NCI-H526 (cell line): ENCODE measurements at regions not wholly inside any gene's neighbourhood (a gene's known extent, or its start where the extent isn't known, plus 50 kb on each side); places are given as distances from the start of the nearest gene placed in this dataset.
"Not testable (repeated sequence)": the region's sequence is repeated elsewhere in the genome, so short reads cannot be mapped to it uniquely, and the experiment has no call there.

Source experiments
- DNase-seq, 2 experiments: peaks; one replicate each; lab custom pipeline; 2025; lab: John Stamatoyannopoulos, UW

DNA sequence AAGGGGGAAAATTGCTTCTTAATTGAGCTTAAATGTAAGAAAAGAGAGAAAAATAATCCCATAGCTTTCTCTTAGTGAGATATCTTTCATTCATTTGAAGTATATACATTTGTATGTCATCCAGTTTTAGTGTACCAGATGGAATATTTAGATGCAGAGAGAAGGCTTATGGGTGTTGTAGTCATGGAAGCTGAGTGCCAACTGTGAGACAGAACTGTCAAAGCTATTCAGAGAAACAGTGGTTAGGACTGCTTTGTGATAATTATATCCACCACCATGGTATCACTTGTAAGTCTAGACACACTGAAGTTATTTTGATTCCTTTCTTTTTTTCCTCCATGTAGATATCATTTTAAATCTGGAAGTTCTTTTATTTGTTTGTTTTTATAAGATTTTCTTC is 524.3 kb upstream of the EPHA7 start:
- no peak for DNase-seq

DNA sequence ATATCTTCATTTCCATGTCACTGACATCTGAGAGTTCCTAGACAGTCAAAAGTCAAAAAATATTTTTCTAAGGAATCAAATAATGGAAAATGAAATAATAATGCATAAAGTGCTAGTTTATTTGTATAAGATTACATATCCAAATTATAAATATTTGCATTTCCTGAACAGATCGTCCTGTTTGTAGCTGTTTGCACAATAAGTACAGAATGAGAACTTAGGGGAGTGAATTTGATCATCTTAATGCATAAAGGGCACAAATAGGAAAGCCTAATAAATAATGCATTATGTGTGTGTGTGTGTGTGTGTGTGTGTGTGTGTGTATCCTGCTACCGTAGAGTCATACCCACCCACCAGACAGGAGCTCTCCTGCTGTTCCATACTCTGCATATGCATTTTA is 521.0 kb upstream of the EPHA7 start:
- DNase-seq, result peak; percentile 29 to 36

DNA sequence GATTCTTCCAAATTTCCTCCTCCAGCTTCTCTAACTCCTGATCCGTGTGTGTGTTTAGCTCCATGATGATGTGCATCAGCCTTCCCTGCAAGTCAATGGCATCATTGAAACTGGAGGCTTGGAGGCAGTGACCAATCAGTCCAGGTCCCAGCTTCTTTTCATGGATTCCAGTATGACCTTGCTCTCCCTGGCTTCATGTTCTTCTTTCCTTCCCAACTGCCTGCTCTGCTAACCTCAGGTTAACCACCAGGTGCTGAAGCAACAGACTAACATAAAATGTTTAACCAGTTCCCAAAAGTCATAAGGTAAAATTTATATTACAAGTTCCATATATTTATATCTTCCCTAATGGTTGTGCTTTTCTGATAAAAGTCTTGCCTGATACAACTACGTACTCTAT is 512.8 kb upstream of the EPHA7 start:
- no peak for DNase-seq

DNA sequence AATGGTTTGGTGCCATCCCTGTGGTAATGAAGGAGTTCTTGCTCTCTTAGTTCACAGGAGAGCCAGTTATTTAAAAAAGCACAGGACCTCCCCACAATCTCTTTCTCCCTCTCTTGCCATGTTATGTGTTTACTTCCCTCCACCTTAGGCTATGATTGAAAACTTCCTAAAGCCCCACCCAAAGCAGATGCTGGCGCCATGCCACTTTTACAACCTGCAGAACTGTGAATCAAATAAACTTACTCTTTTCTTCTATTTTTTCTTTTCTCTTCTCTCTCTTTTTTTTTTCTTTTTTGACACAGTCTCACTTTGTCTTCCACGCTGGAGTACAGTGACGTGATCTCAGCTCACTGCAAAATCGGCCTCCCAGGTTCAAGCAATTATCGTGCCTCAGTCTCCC is 508.4 kb upstream of the EPHA7 start:
- no peak for DNase-seq

DNA sequence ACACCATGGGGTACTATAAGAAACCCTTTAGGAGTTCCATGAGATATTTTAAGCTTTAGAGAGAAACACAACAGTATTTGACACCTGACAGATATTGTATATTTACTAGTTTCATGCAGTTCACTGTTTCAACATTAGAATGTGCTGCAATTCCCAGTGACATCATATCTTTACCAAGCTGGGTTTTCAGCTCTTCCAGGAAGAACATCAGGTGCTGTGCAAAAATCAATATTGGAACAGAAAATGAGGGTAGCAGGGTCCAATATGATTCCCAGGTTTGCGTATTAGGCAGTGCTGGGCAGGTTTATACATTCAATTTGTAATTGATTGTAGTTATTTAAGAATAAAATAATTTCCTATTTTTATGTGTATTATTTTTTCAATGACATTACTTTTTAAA is 500.0 kb upstream of the EPHA7 start:
- no peak for DNase-seq

DNA sequence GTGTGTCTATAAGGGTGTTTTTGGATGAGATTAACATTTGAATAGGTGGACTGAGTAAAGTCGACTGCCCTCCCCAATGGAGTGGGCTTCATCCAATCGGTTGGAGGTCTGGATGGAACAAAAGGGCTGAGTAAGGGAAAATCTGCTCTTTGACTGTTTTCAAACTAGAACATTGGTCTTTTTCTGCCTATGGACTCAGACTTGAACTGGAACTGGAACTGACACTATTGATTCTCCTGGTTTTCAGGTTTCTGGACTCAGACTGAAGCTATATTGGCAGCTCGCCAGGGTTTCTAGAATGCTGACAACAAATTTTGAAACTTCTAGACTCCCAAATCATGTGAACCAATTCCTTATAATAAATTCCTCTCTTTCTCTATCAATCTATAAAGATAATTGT is 498.9 kb upstream of the EPHA7 start:
- no peak for DNase-seq

DNA sequence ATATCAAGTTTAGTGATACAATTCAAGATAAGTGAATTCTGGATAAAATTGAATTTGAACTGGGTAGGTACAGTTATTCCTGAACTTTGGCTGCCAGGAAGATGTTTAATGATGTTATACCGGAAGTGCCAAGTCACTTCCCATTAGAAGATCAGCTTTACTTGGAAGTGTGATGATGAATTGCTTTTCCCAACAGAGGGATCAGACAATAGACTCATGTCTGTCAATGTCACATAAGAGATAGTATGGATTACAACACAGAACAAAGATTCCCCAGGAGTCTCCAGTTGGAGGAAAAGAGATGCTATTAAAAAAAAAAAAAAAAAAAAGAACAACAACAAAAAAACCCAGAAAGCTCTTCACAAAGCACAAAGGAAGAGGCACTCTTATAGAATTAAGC is 497.9 kb upstream of the EPHA7 start:
- DNase-seq, result no peak

DNA sequence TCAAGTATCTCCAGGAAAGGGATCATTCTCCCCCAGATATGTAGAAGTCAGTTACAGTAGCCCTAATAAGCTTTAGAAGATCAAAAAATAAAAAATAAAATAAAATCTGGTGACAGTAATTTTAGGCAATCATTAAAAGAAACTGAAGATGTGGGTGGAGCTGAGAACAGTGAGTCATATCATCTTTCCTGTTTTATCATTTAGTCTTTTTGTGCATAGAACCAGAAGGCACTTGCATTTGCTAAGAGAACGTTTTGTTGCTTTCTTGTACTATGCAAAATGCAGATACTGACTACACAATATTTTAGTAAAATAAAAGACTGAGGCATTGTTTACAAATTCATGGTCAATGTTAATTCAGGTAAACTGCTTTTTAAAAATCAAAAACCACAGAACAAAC is 497.4 kb upstream of the EPHA7 start:
- no peak for DNase-seq

DNA sequence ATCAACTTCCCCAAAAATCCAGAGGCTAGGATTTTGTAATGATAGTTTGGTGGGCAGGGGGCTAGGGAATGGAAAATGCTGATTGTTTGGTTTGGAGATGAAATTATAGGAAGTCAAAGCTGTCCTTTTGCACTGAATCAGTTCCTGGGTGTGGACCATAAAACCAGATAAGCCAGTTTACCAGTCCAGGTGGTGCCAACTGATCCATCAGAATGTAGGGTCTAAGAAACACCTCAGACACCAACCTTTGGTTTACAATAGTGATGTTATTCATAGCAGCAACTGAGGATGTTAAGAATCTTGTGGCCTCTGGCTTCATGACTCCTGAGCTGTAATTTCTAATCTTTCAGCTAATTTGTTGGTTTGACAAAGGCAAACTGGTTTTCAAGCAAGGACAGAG is 496.6 kb upstream of the EPHA7 start:
- no peak for DNase-seq

DNA sequence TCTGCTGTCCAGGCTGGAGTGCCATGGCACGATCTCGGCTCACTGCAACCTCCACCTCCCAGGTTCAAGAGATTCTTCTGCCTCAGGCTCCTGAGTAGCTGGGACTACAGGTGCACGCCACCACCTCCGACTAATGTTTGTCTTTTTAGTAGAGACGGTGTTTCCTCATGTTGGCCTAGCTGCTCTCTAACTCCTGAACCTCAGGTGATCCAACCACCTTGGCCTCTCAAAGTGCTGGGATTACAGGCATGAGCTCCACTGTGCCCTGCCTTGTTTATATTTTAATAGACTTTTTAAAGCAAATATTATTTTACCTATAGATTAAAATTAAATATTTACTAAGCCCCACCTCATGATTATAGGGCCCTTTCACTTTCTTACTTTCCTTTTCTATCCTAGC is 483.2 kb upstream of the EPHA7 start:
- DNase-seq, result no peak

DNA sequence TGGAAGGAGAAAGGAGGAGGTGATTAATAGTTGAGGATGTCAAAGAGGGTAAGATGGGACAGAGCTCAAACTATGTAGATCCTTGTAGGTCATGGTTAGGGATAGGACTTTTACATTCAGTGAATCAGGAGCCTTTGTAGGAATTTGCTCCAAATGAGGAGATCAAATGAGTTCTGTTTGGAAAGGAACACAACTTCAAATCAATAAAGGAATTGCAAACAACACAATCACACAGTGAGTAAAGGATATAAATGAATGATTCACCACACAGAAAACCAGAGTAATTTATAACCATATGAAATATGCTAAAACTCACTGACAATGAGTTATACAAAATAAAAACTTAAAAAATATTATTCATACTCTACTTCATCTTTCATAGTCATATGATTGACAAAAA is 480.8 kb upstream of the EPHA7 start:
- no peak for DNase-seq

DNA sequence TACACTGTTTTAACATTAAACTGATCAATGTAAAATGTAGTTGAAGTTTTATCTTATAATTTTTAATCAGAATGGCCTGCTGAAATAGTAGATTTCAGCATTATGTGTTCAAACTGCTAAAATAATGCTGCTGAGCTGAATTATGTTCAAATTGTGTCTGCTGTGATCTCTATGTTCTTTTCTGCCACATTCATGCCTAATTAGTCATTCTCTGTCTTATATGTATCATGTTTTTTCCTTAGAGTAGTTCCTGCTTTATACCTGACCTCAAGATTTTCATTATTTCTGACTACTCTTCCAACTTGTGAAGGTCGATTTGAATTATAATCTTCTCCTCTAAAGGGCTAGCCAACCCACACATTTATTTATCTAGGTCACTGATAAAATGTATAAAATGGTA is 476.7 kb upstream of the EPHA7 start:
- no peak for DNase-seq

DNA sequence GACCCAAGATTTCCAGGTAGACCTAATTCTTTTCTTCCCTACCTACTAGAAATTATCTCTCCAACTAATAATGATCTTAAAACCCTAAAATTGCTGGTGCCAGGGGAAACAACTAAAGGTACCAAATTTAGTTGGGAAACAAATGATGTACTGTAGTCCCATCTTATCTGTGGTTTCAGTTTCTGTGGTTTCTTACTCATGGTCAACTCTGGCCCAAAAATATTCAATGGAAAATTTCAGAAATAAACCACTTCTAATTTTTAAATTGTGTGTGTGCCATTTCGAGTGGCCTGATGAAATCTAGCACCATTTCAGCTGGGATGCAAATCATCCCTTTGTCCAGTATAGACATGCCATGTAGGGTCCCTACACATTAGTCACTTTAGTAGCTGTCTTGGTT is 475.2 kb upstream of the EPHA7 start:
- no peak for DNase-seq

DNA sequence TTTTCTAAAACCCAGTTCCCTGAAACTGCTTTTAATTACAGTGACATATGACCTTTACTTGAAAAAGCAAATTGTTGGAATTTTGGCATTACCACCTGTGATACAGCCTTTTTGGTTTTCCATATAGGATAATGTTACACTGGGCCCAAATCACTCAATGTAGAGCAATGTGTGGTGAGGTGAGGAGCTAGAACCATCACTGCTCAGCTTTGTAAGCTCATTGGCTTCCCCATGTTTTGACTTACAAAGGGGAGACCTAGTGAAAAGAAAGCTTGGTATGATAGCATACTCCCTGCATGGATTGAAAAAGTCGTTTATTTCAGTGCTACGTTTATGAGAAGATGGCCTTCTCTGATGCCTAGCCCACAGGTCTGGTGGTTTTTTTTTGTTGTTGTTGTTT is 470.4 kb upstream of the EPHA7 start:
- no peak for DNase-seq

DNA sequence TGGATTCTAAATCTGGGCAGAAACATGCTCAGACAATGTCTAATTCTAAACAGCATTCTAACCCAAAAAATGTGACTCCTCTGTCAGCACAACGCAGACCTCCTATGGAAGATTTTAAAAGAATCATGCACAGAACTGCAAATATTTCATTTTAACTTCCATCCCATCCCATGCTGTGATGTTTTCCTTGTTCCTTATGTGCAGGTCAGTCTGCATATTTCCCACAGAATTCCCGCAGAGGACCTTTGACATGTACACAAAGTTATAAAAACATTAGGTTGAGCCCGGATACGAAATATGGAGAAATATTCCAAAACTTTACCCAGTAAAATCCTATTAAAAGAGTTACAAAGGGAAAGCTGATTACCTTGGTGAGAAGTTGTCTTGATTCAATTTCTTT is 467.1 kb upstream of the EPHA7 start:
- DNase-seq, result no peak

DNA sequence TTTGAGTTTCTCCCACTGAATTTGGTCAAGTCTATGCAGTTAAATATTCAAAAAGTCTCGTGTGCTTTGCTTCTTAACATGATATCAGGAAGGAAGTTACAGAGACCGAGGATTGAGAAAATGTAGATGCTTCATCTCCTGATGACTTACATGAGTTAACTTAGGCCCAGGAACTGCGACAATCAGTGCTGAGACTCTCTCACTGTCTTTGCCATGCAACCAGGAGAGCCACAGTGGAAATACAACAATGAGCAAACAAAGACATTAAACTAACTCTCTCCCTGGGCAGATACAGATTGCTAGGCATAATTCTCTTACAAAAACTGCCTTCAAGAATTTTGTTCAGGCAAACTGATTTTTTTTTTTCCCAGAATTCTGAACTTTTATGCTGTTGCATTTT is 440.6 kb upstream of the EPHA7 start:
- no peak for DNase-seq

DNA sequence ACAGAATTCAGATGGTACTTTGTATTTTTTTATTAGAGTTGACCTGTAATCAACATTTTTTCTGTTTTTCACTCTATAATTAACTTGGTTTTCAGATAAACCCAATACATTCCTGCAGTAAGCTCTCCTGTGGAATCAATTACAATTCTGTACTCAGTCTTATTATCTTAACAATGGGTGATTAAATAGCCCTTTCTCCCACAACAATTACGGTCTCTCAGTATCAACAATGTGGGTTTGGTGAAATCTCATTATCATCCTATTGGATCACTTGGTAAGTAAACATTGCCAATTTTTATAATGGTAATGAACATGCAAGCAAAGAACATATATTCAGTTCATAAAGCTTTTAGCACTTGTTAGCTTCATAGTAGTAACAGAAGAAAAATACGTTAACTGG is 438.9 kb upstream of the EPHA7 start:
- DNase-seq, result no peak

DNA sequence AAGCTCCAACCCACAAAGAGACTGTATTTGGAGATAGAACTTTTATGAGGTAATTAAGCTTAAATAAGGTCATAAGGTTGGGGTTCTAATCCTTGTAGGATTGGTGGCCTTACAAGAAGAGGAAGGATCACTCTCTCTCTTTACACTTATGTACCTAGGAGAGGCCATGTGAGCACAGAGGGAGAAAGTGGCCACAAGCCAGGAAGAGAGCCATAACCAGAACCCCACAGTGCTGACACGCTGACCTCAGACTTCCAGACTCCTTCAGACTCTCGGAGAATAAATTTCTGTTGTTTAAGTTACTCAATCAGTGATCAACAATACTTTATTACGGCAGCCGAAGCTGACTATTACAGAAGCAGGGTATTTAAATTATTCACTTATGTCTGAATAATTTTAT is 430.5 kb upstream of the EPHA7 start:
- DNase-seq, result no peak

DNA sequence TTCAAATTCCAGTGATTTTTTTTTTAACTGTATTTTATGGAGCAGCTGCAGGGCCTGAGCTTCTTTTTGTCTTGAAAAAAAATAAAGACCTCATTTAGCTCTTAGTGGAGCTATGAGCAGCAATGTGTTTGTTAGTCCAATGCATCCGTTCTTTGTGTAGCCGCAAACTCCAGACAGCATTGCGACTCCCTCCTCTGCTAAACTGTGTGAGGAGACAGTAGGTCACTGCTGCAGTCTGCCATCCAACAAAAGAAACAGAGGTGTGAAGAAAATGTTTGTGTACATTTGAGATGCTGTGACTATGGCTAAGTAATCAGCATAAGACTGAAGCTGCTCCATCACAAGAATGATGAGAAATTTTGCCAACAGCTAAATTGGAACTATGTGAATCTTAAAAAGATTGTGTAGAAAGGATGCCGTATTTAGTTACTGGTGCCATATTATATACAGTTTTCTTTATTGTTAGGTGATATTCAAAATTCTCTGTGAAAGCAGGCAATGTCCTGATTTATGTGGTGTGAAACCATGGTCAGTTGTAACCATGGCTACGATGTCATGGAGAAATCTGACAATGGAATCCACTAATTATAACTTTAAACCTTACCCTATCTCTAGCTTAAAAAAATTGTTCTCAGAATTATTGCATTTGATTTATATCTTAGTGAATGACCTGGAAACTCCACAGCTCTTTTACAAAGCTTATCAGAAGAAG is 428.8 kb upstream of the EPHA7 start:
- DNase-seq, result no peak

DNA sequence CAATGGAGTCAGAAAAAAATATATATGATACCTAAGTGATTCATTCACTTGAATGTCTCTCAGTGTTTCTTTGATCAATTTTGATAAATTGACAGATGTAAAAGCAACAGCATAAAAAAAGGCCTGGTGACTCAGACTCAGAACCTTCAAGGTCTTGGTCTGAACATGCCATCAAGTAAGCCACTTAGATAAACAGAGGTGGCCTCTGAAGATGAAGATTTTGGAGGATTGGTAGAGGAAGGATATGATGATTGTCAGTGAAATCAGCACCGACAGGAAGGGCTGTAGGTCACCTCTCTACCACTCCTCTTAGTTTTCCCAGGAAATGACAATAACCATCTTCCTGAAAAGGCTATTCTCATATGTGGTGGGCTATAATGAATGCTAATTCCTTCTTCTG is 422.8 kb upstream of the EPHA7 start:
- no peak for DNase-seq

DNA sequence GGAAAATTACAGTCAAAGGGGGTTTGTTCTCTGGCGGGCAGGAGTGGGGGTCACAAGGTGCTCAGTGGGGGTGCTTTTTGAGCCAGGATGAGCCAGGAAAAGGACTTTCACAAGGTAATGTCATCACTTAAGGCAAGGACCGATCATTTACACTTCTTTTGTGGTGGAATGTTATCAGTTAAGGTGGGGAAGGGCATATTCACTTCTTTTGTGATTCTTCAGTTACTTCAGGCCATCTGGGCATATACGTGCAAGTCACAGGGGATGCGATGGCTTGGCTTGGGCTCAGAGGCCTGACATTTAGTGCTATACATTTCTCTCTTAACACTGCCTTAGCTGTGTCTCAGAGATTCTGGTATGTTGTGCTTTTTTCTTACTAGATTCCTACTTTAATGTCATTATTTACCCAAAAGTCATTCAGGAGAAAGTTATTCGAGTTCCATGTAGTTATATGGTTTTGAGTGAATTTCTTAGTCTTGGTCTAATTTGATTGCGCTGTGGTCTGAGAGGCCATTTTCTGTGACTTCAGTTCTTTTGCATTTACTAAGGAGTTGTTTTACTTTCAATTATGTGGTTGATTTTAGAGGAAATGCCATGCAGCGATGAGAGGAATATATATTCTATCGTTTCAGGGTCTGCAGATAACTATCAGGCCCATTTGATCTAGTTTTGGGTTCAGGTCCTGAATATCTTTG is 416.2 kb upstream of the EPHA7 start:
- DNase-seq, result not testable (repeated sequence)

DNA sequence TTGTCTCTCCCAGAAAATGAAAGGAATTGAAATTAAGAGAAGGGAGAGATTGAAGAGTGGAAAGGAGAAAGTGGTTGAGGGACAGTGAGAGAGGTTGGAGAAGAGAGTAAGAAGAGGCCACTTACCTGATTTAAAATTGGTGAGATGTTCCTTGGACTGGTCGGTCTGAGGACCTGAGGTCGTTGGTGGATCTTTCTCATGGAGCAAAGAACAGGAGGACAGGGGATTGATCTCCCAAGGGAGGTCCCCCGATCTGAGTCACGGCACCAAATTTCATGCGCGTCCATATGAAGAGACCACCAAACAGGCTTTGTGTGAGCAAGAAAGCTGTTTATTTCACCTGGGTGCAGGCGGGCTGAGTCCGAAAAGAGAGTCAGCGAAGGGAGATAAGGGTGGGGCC is 415.7 kb upstream of the EPHA7 start:
- not testable (repeated sequence) for DNase-seq

DNA sequence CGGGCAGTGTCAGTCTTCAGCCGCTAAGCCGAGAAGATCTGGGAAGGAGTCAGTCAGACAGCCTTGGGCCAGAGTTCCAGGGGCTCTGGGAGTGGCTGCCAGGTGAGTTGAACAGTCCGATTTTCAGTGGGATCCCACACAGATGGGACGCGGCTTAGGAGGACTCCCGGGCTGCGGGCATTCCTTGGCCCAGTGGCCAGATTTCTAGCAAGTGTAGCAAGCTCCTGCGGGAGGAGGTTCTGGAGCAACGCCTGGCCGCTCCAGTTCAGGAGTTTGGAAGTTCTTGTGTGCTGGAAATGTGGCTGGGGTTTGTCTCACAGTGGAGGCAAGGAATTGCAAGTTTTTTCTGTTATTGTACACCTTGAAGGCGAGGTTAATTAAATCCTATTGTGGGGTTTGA is 414.0 kb upstream of the EPHA7 start:
- DNase-seq, result not testable (repeated sequence)

DNA sequence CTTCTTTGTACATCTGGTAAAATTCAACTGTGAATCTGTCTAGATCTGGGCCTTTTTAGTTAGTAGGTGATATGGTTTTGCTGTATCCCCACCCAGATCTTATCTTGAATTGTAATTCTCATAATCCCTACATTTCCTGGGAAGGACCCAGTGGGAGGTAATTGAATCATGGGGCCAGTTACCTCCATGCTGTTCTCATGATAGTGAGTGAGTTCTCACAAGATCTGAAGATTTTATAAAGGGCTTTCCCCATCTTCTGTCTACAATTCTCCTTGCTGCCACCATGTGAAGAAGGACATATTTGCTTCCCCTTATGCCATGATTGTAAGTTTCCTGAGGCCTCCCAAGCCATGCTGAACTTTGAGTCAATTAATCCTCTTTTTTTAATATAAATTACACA is 410.4 kb upstream of the EPHA7 start:
- not testable (repeated sequence) for DNase-seq
